HG03558 (cell line): ENCODE measurements at regions not wholly inside any gene's neighbourhood (a gene's known extent, or its start where the extent isn't known, plus 50 kb on each side); places are given as distances from the start of the nearest gene placed in this dataset.

ENCODE experiments used
- ATAC-seq: cut with Tn5 transposase; IDR thresholded peaks from one replicate; pipeline ENCODE4 v1.9.1; 2021; ENCODE audit warnings: moderate number of reproducible peaks; ENCODE audit not compliant: unreplicated experiment; ENCODE audit errors: extremely low read depth

GRCh38 chr6:22451962-22452361 is 117.4 kb upstream of the HDGFL1 start:
- ATAC-seq: no peak

- no peak for ATAC-seq
These were observed 114.0 kb upstream of the HDGFL1 start for GRCh38 chr6:22455378-22455777.

- no peak for ATAC-seq
These were observed 111.4 kb upstream of the HDGFL1 start for GRCh38 chr6:22457996-22458395.

GRCh38 chr6:22466665-22467245 is 102.6 kb upstream of the HDGFL1 start:
- ATAC-seq: no peak

GRCh38 chr6:22467645-22468044 is 101.7 kb upstream of the HDGFL1 start:
- no peak for ATAC-seq

- ATAC-seq: no peak
These were observed 101.0 kb upstream of the HDGFL1 start for GRCh38 chr6:22468256-22468965.

GRCh38 chr6:22470454-22471131 is 98.8 kb upstream of the HDGFL1 start:
- no peak for ATAC-seq

GRCh38 chr6:22471132-22471690 is 98.2 kb upstream of the HDGFL1 start:
- ATAC-seq: no peak

- ATAC-seq: no peak
These were observed 97.6 kb upstream of the HDGFL1 start for GRCh38 chr6:22471746-22472145.

- ATAC-seq: no peak
These were observed 95.2 kb upstream of the HDGFL1 start for GRCh38 chr6:22473991-22474682.

- no peak for ATAC-seq
These were observed 92.5 kb upstream of the HDGFL1 start for GRCh38 chr6:22476811-22477390.

GRCh38 chr6:22497276-22497675 is 72.1 kb upstream of the HDGFL1 start:
- ATAC-seq: no peak

GRCh38 chr6:22499815-22500214 is 69.6 kb upstream of the HDGFL1 start:
- ATAC-seq: no peak

GRCh38 chr6:22506496-22506895 is 62.9 kb upstream of the HDGFL1 start:
- ATAC-seq: no peak

GRCh38 chr6:22512686-22513427 is 56.5 kb upstream of the HDGFL1 start:
- ATAC-seq: no peak

- ATAC-seq: no peak
These were observed 55.7 kb upstream of the HDGFL1 start for GRCh38 chr6:22513667-22514066.

- ATAC-seq: no peak
These were observed 50.1 kb upstream of the HDGFL1 start for GRCh38 chr6:22519237-22519636.
